ENCODE measurements at regions not wholly inside any gene's neighbourhood (a gene's known extent, or its start where the extent isn't known, plus 50 kb on each side); places are given as distances from the start of the nearest gene placed in this dataset.

GRCh38 chr6:40753675-40754448, 166.7 kb upstream of the LRFN2 start:
- Histone ChIP-seq H3K27me3 (ENCODE audit: control insufficient read depth, insufficient read depth, low read length) (peaks cover 4% of the 10 kb centered on the region), H3K4me3 (replicated peaks in 1 of 4; ENCODE audit: control extremely low read depth in 1 of 4, insufficient read depth in 1 of 4, low read depth in 3 of 4, low read length in 4 of 4) (no peak overlapping the region), H3K9ac (ENCODE audit: insufficient read depth, low read length) (no peak overlapping the region), H4K20me1 (ENCODE audit: control insufficient read depth, extremely low read depth, insufficient read depth, low read length) (no peaks in the 10 kb centered on the region), H3K4me2 (ENCODE audit: extremely low read depth, insufficient read depth, low read length) (no peak overlapping the region), H3K27ac (ENCODE audit: insufficient read depth, low read length) (no peak overlapping the region), H3K79me2 (ENCODE audit: control insufficient read depth, insufficient read depth, low read length) (no peaks in the 10 kb centered on the region), H3K4me1 (ENCODE audit: control insufficient read depth, extremely low read depth, insufficient read depth, low read length) (no peaks in the 10 kb centered on the region), H2AFZ (ENCODE audit: low read length) (no peak overlapping the region), H3K36me3 (ENCODE audit: control insufficient read depth, insufficient read depth, low read length) (no peaks in the 10 kb centered on the region), H3K9me3 (ENCODE audit: control insufficient read depth, insufficient read depth, low read depth, low read length) (no peaks in the 10 kb centered on the region)
- no peak for DNase-seq (ENCODE audit: low read depth in 2 of 2)
- TF ChIP-seq EZH2 (IDR thresholded peaks at IDR 0.05; ENCODE audit: low read length, missing control alignments) (no peak), CTCF (conservative IDR thresholded peaks at IDR 0.05 in 1 of 2, IDR thresholded peaks at IDR 0.05 in 1 of 2; ENCODE audit: low read depth in 1 of 2, low read length in 2 of 2) (no peak)

- H3K9ac ChIP-seq (ENCODE audit: insufficient read depth, low read length) = no peak overlapping the region
- H3K4me1 ChIP-seq (ENCODE audit: control insufficient read depth, extremely low read depth, insufficient read depth, low read length) = no peaks in the 10 kb centered on the region
- no peaks in the 10 kb centered on the region for H3K36me3 ChIP-seq (ENCODE audit: control insufficient read depth, insufficient read depth, low read length)
- no peaks in the 10 kb centered on the region for H3K9me3 ChIP-seq (ENCODE audit: control insufficient read depth, insufficient read depth, low read depth, low read length)
- peaks cover 4% of the 10 kb centered on the region for H3K27me3 ChIP-seq (ENCODE audit: control insufficient read depth, insufficient read depth, low read length)
- H4K20me1 ChIP-seq (ENCODE audit: control insufficient read depth, extremely low read depth, insufficient read depth, low read length) = no peaks in the 10 kb centered on the region
- H2AFZ ChIP-seq (ENCODE audit: low read length) = no peak overlapping the region
- no peak overlapping the region for H3K27ac ChIP-seq (ENCODE audit: insufficient read depth, low read length)
- H3K79me2 ChIP-seq (ENCODE audit: control insufficient read depth, insufficient read depth, low read length) = no peaks in the 10 kb centered on the region
- DNase-seq (ENCODE audit: low read depth in 2 of 2) = no peak
- H3K4me2 ChIP-seq (ENCODE audit: extremely low read depth, insufficient read depth, low read length) = no peak overlapping the region
- H3K4me3 ChIP-seq (replicated peaks in 1 of 4; ENCODE audit: control extremely low read depth in 1 of 4, insufficient read depth in 1 of 4, low read depth in 3 of 4, low read length in 4 of 4) = no peak overlapping the region
- TF ChIP-seq CTCF (conservative IDR thresholded peaks at IDR 0.05 in 1 of 2, IDR thresholded peaks at IDR 0.05 in 1 of 2; ENCODE audit: low read depth in 1 of 2, low read length in 2 of 2) (no peak), EZH2 (IDR thresholded peaks at IDR 0.05; ENCODE audit: low read length, missing control alignments) (no peak)
Observed at GRCh38 chr6:40753048-40753447, 165.9 kb upstream of the LRFN2 start.

- Histone ChIP-seq H3K27me3 (ENCODE audit: control insufficient read depth, insufficient read depth, low read length) (no peaks in the 10 kb centered on the region), H3K9me3 (ENCODE audit: control insufficient read depth, insufficient read depth, low read depth, low read length) (no peaks in the 10 kb centered on the region), H3K36me3 (ENCODE audit: control insufficient read depth, insufficient read depth, low read length) (no peaks in the 10 kb centered on the region), H3K27ac (ENCODE audit: insufficient read depth, low read length) (no peak overlapping the region), H3K9ac (ENCODE audit: insufficient read depth, low read length) (no peak overlapping the region), H4K20me1 (ENCODE audit: control insufficient read depth, extremely low read depth, insufficient read depth, low read length) (no peaks in the 10 kb centered on the region), H3K79me2 (ENCODE audit: control insufficient read depth, insufficient read depth, low read length) (no peaks in the 10 kb centered on the region), H3K4me2 (ENCODE audit: extremely low read depth, insufficient read depth, low read length) (no peak overlapping the region), H3K4me3 (replicated peaks in 1 of 4; ENCODE audit: control extremely low read depth in 1 of 4, insufficient read depth in 1 of 4, low read depth in 3 of 4, low read length in 4 of 4) (no peak overlapping the region), H3K4me1 (ENCODE audit: control insufficient read depth, extremely low read depth, insufficient read depth, low read length) (no peaks in the 10 kb centered on the region), H2AFZ (ENCODE audit: low read length) (no peak overlapping the region)
- no peak for DNase-seq (ENCODE audit: low read depth in 2 of 2)
- no peak for TF ChIP-seq EZH2 (IDR thresholded peaks at IDR 0.05; ENCODE audit: low read length, missing control alignments)
Observed at GRCh38 chr6:40744835-40745234, 157.7 kb upstream of the LRFN2 start.

All from fibroblast of lung (primary cell).